ENCODE measurements at regions not wholly inside any gene's neighbourhood (a gene's known extent, or its start where the extent isn't known, plus 50 kb on each side); places are given as distances from the start of the nearest gene placed in this dataset.

GRCh38 chr10:92751827-92752226 lies 62.1 kb downstream of the HHEX start:
- no peak overlapping the region for H4K8ac ChIP-seq (ENCODE audit: low read length)
- H3K18ac ChIP-seq (ENCODE audit: low read depth in 1 of 2, low read length in 2 of 2), result no peak overlapping the region
- H3K9ac ChIP-seq (ENCODE audit: low read length), result no peak overlapping the region
- H3K4me2 ChIP-seq (ENCODE audit: low read length, poor library complexity, severe bottlenecking), result no peak overlapping the region
- DNase-seq, result no peak
- no peak overlapping the region for H3K14ac ChIP-seq (ENCODE audit: low read length in 2 of 2)
- H3K27me3 ChIP-seq (ENCODE audit: control insufficient read depth in 1 of 2, insufficient read depth in 1 of 2, low read length in 2 of 2), result peaks cover 3 to 10% of the 10 kb centered on the region in 2 experiments
- no peak overlapping the region for H2BK120ac ChIP-seq (ENCODE audit: low read depth, low read length)
- H3K4ac ChIP-seq (ENCODE audit: low read depth in 1 of 2, low read length in 2 of 2), result no peak overlapping the region
- no peak overlapping the region for H4K91ac ChIP-seq (ENCODE audit: low read length)
- no peaks in the 10 kb centered on the region for H3K36me3 ChIP-seq (ENCODE audit: control insufficient read depth in 1 of 2, insufficient read depth in 2 of 2, low read depth in 1 of 2, low read length in 2 of 2)
- H3K27ac ChIP-seq (ENCODE audit: low read length, poor library complexity, severe bottlenecking), result no peak overlapping the region
- H3K79me1 ChIP-seq (replicated peaks; ENCODE audit: low read length, poor library complexity, severe bottlenecking), result no peaks in the 10 kb centered on the region
- WGBS, result 63% methylated on average over 1 of the region's 2 CpGs
- no peak overlapping the region for H3K4me3 ChIP-seq (ENCODE audit: insufficient read depth in 1 of 2, low read depth in 1 of 2, low read length in 2 of 2)
- no peak overlapping the region for H2AFZ ChIP-seq (ENCODE audit: low read depth, low read length)
- no peaks in the 10 kb centered on the region for H3K4me1 ChIP-seq (ENCODE audit: control insufficient read depth, insufficient read depth, low read depth, low read length)
- no peak overlapping the region for H2BK12ac ChIP-seq (ENCODE audit: low read length in 2 of 2)
- H3K9me3 ChIP-seq (ENCODE audit: control insufficient read depth, low read length), result no peaks in the 10 kb centered on the region
- H2AK5ac ChIP-seq (ENCODE audit: low read length, severe bottlenecking), result no peak overlapping the region
- no peak overlapping the region for H2BK5ac ChIP-seq (ENCODE audit: low read depth, low read length, poor library complexity, severe bottlenecking)
- no peak overlapping the region for H2BK15ac ChIP-seq (ENCODE audit: low read depth, poor library complexity, severe bottlenecking)
- H3K23ac ChIP-seq (ENCODE audit: low read length in 2 of 2), result no peak overlapping the region

DNA sequence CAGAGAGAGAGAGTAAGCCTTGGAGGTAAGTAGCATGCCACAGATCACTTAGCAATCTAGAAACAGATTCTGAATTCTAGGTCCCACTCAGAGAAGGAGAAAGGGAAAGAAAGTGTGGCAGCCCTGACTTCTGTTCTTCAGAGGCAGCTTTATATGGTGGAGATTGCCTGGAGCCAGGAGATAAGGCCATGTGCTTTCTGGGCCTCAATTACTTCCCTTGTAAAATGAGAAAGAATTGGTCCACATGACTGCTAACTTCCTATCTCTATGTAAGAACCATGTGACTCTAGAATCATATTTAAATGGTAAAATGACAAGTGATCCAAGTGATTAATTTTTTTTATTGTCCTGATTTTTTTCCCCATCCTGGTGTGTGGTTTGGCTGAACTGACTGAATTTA lies 64.1 kb downstream of the HHEX start:
- H3K4ac ChIP-seq (ENCODE audit: low read depth in 1 of 2, low read length in 2 of 2), result no peak overlapping the region
- no peak overlapping the region for H2BK12ac ChIP-seq (ENCODE audit: low read length in 2 of 2)
- H4K91ac ChIP-seq (ENCODE audit: low read length), result no peak overlapping the region
- no peak overlapping the region for H3K4me3 ChIP-seq (ENCODE audit: insufficient read depth in 1 of 2, low read depth in 1 of 2, low read length in 2 of 2)
- H2BK15ac ChIP-seq (ENCODE audit: low read depth, poor library complexity, severe bottlenecking), result no peak overlapping the region
- H3K27ac ChIP-seq (ENCODE audit: low read length, poor library complexity, severe bottlenecking), result no peak overlapping the region
- no peak overlapping the region for H3K23ac ChIP-seq (ENCODE audit: low read length in 2 of 2)
- H3K18ac ChIP-seq (ENCODE audit: low read depth in 1 of 2, low read length in 2 of 2), result no peak overlapping the region
- no peak overlapping the region for H2BK120ac ChIP-seq (ENCODE audit: low read depth, low read length)
- no peaks in the 10 kb centered on the region for H3K79me1 ChIP-seq (replicated peaks; ENCODE audit: low read length, poor library complexity, severe bottlenecking)
- H3K27me3 ChIP-seq (ENCODE audit: control insufficient read depth in 1 of 2, insufficient read depth in 1 of 2, low read length in 2 of 2), result no peaks in the 10 kb centered on the region
- H3K14ac ChIP-seq (ENCODE audit: low read length in 2 of 2), result no peak overlapping the region
- no peak overlapping the region for H4K8ac ChIP-seq (ENCODE audit: low read length)
- no peak for DNase-seq
- no peaks in the 10 kb centered on the region for H3K9me3 ChIP-seq (ENCODE audit: control insufficient read depth, low read length)
- no peak overlapping the region for H2AFZ ChIP-seq (ENCODE audit: low read depth, low read length)
- H3K4me2 ChIP-seq (ENCODE audit: low read length, poor library complexity, severe bottlenecking), result no peak overlapping the region
- no peak overlapping the region for H2BK5ac ChIP-seq (ENCODE audit: low read depth, low read length, poor library complexity, severe bottlenecking)
- H3K4me1 ChIP-seq (ENCODE audit: control insufficient read depth, insufficient read depth, low read depth, low read length), result no peaks in the 10 kb centered on the region
- H2AK5ac ChIP-seq (ENCODE audit: low read length, severe bottlenecking), result no peak overlapping the region
- H3K36me3 ChIP-seq (ENCODE audit: control insufficient read depth in 1 of 2, insufficient read depth in 2 of 2, low read depth in 1 of 2, low read length in 2 of 2), result no peaks in the 10 kb centered on the region
- H3K9ac ChIP-seq (ENCODE audit: low read length), result no peak overlapping the region

DNA sequence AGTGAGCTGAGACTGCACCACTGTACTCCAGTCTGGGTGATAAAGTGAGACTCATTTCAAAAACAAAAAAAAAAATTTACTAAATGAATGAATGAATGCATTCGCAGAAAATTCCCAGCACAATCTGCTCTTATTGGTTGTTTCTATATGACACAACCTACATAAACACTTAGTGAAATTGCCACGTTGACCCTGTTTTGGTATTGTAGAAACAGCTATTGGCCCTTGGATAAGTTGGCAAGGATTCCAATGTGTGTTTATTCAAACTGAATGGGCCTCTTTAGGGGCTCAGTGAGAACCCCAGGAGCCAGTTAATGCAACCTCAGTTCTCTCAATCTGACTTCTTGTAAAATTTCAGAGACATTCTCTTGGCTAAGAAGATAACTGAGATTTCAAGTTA lies 66.0 kb downstream of the HHEX start:
- no peak overlapping the region for H3K4ac ChIP-seq (ENCODE audit: low read depth in 1 of 2, low read length in 2 of 2)
- no peaks in the 10 kb centered on the region for H3K79me1 ChIP-seq (replicated peaks; ENCODE audit: low read length, poor library complexity, severe bottlenecking)
- H3K23ac ChIP-seq (ENCODE audit: low read length in 2 of 2), result no peak overlapping the region
- no peak overlapping the region for H4K8ac ChIP-seq (ENCODE audit: low read length)
- no peaks in the 10 kb centered on the region for H3K27me3 ChIP-seq (ENCODE audit: control insufficient read depth in 1 of 2, insufficient read depth in 1 of 2, low read length in 2 of 2)
- H3K9ac ChIP-seq (ENCODE audit: low read length), result no peak overlapping the region
- no peak overlapping the region for H3K14ac ChIP-seq (ENCODE audit: low read length in 2 of 2)
- no peaks in the 10 kb centered on the region for H3K36me3 ChIP-seq (ENCODE audit: control insufficient read depth in 1 of 2, insufficient read depth in 2 of 2, low read depth in 1 of 2, low read length in 2 of 2)
- H2AK5ac ChIP-seq (ENCODE audit: low read length, severe bottlenecking), result no peak overlapping the region
- H3K4me3 ChIP-seq (ENCODE audit: insufficient read depth in 1 of 2, low read depth in 1 of 2, low read length in 2 of 2), result no peak overlapping the region
- no peak overlapping the region for H3K27ac ChIP-seq (ENCODE audit: low read length, poor library complexity, severe bottlenecking)
- H2AFZ ChIP-seq (ENCODE audit: low read depth, low read length), result no peak overlapping the region
- no peaks in the 10 kb centered on the region for H3K9me3 ChIP-seq (ENCODE audit: control insufficient read depth, low read length)
- H3K4me1 ChIP-seq (ENCODE audit: control insufficient read depth, insufficient read depth, low read depth, low read length), result no peaks in the 10 kb centered on the region
- no peak overlapping the region for H2BK15ac ChIP-seq (ENCODE audit: low read depth, poor library complexity, severe bottlenecking)
- H3K18ac ChIP-seq (ENCODE audit: low read depth in 1 of 2, low read length in 2 of 2), result peak overlapping the region in 1 of 2 experiments; percentile 2
- no peak overlapping the region for H2BK12ac ChIP-seq (ENCODE audit: low read length in 2 of 2)
- no peak overlapping the region for H3K4me2 ChIP-seq (ENCODE audit: low read length, poor library complexity, severe bottlenecking)
- 100% methylated on average over 2 of the region's 2 CpGs for WGBS
- DNase-seq, result no peak
- no peak overlapping the region for H2BK120ac ChIP-seq (ENCODE audit: low read depth, low read length)
- H2BK5ac ChIP-seq (ENCODE audit: low read depth, low read length, poor library complexity, severe bottlenecking), result no peak overlapping the region
- H4K91ac ChIP-seq (ENCODE audit: low read length), result no peak overlapping the region

DNA sequence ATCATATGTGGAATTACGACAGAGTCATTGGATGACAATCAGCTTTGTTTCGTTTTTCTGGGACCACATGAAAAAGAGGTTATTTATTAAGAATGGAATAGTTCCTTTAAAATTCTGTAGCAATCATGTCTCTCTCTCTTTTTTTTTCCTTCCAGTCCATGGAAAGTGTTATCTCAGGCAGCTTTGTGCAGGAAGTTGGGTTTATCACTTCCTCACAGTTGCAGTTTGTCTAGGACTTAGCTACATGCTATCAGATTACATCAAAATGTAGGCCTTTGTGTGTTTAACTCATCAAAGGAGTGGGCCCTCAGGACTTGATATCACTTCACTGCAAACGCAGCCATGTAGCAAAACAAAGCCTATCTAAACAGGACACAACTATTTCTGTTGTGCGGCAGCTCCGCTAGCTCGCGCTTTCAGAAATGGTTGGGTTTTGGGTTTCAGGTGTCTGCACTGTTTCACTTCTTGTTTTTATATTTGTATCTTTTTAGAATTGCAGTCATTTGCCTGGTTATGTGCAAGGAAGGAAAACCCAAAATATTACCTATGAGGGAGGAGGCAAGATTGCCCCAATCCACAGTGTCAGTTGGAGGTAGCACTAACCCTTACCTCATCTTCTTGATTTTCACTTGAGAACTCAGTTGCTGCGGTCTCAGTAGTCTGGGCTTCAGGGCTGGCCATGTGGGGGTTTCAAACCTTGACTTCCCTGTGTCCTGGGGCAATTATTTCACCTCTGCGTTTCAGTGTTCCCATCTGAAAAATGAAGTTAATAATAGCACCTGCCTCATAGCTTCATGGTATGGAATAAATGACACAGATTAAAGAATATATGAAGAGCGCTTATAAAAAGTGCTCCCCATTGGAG lies 66.7 kb downstream of the HHEX start:
- Histone ChIP-seq H3K23ac (ENCODE audit: low read length in 2 of 2) (no peak overlapping the region), H3K9ac (ENCODE audit: low read length) (no peak overlapping the region), H4K91ac (ENCODE audit: low read length) (no peak overlapping the region), H4K8ac (ENCODE audit: low read length) (peak overlapping the region; percentile 23), H3K14ac (ENCODE audit: low read length in 2 of 2) (no peak overlapping the region), H3K4me3 (ENCODE audit: insufficient read depth in 1 of 2, low read depth in 1 of 2, low read length in 2 of 2) (no peak overlapping the region), H3K36me3 (ENCODE audit: control insufficient read depth in 1 of 2, insufficient read depth in 2 of 2, low read depth in 1 of 2, low read length in 2 of 2) (no peaks in the 10 kb centered on the region), H3K9me3 (ENCODE audit: control insufficient read depth, low read length) (no peaks in the 10 kb centered on the region), H3K18ac (ENCODE audit: low read depth in 1 of 2, low read length in 2 of 2) (peak overlapping the region; percentile 52 to 77), H3K79me1 (replicated peaks; ENCODE audit: low read length, poor library complexity, severe bottlenecking) (no peaks in the 10 kb centered on the region), H3K4ac (ENCODE audit: low read depth in 1 of 2, low read length in 2 of 2) (peak overlapping the region; percentile 30 to 36), H3K27me3 (ENCODE audit: control insufficient read depth in 1 of 2, insufficient read depth in 1 of 2, low read length in 2 of 2) (no peaks in the 10 kb centered on the region), H2AK5ac (ENCODE audit: low read length, severe bottlenecking) (no peak overlapping the region), H2BK12ac (ENCODE audit: low read length in 2 of 2) (no peak overlapping the region), H2BK120ac (ENCODE audit: low read depth, low read length) (no peak overlapping the region), H2AFZ (ENCODE audit: low read depth, low read length) (no peak overlapping the region), H3K27ac (ENCODE audit: low read length, poor library complexity, severe bottlenecking) (no peak overlapping the region), H3K4me1 (ENCODE audit: control insufficient read depth, insufficient read depth, low read depth, low read length) (no peaks in the 10 kb centered on the region), H2BK15ac (ENCODE audit: low read depth, poor library complexity, severe bottlenecking) (peak overlapping the region; percentile 40), H2BK5ac (ENCODE audit: low read depth, low read length, poor library complexity, severe bottlenecking) (no peak overlapping the region), H3K4me2 (ENCODE audit: low read length, poor library complexity, severe bottlenecking) (no peak overlapping the region)
- DNase-seq, result no peak
- WGBS, result 77% methylated on average over 5 of the region's 10 CpGs

All from mesenchymal stem cell (in vitro differentiated cells and primary cell).